Hematopoietic multipotent progenitor cell treated with erythropoietin and hydrocortisone succinate and interleukin-3 and kit ligand, for 17 days (in vitro differentiated cells): ENCODE measurements at regions not wholly inside any gene's neighbourhood (a gene's known extent, or its start where the extent isn't known, plus 50 kb on each side); places are given as distances from the start of the nearest gene placed in this dataset.

Source experiments
- DNase-seq: peaks from one replicate; pipeline ENCODE4 v3.0.0-alpha.2; 2015; ENCODE audit warnings: low spot score

- no peak for DNase-seq
These were observed 56.4 kb downstream of the NEUROD6 start for GRCh38 chr7:31284106-31284505.

- no peak for DNase-seq
These were observed 68.7 kb downstream of the NEUROD6 start for GRCh38 chr7:31271641-31272405.

- DNase-seq = no peak
These were observed 73.0 kb downstream of the NEUROD6 start for GRCh38 chr7:31267486-31267885.

- no peak for DNase-seq
These were observed 77.2 kb downstream of the NEUROD6 start for GRCh38 chr7:31263338-31263737.

GRCh38 chr7:31261341-31261740 is 79.2 kb downstream of the NEUROD6 start:
- no peak for DNase-seq

- DNase-seq = no peak
These were observed 79.7 kb downstream of the NEUROD6 start for GRCh38 chr7:31260851-31261250.

GRCh38 chr7:31258391-31258790 is 82.1 kb downstream of the NEUROD6 start:
- DNase-seq = no peak

- DNase-seq = no peak
These were observed 84.0 kb downstream of the NEUROD6 start for GRCh38 chr7:31256506-31256905.

- no peak for DNase-seq
These were observed 85.6 kb downstream of the NEUROD6 start for GRCh38 chr7:31254926-31255325.

- no peak for DNase-seq
These were observed 87.0 kb downstream of the NEUROD6 start for GRCh38 chr7:31253532-31253931.

- no peak for DNase-seq
These were observed 89.1 kb downstream of the NEUROD6 start for GRCh38 chr7:31251441-31251840.

- DNase-seq = no peak
These were observed 90.9 kb downstream of the NEUROD6 start for GRCh38 chr7:31249671-31250070.

- DNase-seq = no peak
These were observed 103.7 kb downstream of the NEUROD6 start for GRCh38 chr7:31236868-31237267.

- DNase-seq = no peak
These were observed 105.5 kb downstream of the NEUROD6 start for GRCh38 chr7:31234836-31235605.

- DNase-seq = no peak
These were observed 111.6 kb downstream of the NEUROD6 start for GRCh38 chr7:31228957-31229356.

- no peak for DNase-seq
These were observed 125.8 kb downstream of the NEUROD6 start for GRCh38 chr7:31214751-31215150.

- no peak for DNase-seq
These were observed 129.2 kb downstream of the NEUROD6 start for GRCh38 chr7:31211281-31211680.

- no peak for DNase-seq
These were observed 136.5 kb downstream of the NEUROD6 start for GRCh38 chr7:31204071-31204470.

GRCh38 chr7:31203551-31203950 is 137.0 kb downstream of the NEUROD6 start:
- DNase-seq = no peak

GRCh38 chr7:31202801-31203200 is 137.7 kb downstream of the NEUROD6 start:
- DNase-seq = no peak

- no peak for DNase-seq
These were observed 140.9 kb downstream of the ADCYAP1R1 start for GRCh38 chr7:31192986-31193385.

GRCh38 chr7:31190906-31191305 is 138.8 kb downstream of the ADCYAP1R1 start:
- DNase-seq = peak; percentile 9

GRCh38 chr7:31186202-31186601 is 134.1 kb downstream of the ADCYAP1R1 start:
- DNase-seq = no peak

- DNase-seq = no peak
These were observed 123.6 kb downstream of the ADCYAP1R1 start for GRCh38 chr7:31175672-31176071.
